ENCODE measurements at regions not wholly inside any gene's neighbourhood (a gene's known extent, or its start where the extent isn't known, plus 50 kb on each side); places are given as distances from the start of the nearest gene placed in this dataset.

GRCh38 chr12:124411281-124411878 is 116.5 kb downstream of the RFLNA start:
- Histone ChIP-seq H3K36me3 (peaks cover 67% of the 10 kb centered on the region), H3K4me3 (no peak overlapping the region), H3K27ac (peak overlapping the region; percentile 78), H3K9me3 (no peaks in the 10 kb centered on the region), H3K27me3 (no peaks in the 10 kb centered on the region), H3K4me1 (peaks cover 44% of the 10 kb centered on the region)
- TF ChIP-seq EP300 (IDR thresholded peaks at IDR 0.05) (no peak), POLR2AphosphoS5 (IDR thresholded peaks at IDR 0.05) (peak in 2 of 3 donors; percentile 52 to 69)
- DNase-seq (ENCODE audit: low spot score in 2 of 2), result peak in 1 of 2 donors; percentile 93
- 46% methylated on average over 16 of the region's 25 CpGs for WGBS

GRCh38 chr12:124410354-124411175 is 115.7 kb downstream of the RFLNA start:
- TF ChIP-seq CTCF (IDR thresholded peaks at IDR 0.05) (no peak), EP300 (IDR thresholded peaks at IDR 0.05) (no peak), POLR2AphosphoS5 (IDR thresholded peaks at IDR 0.05) (no peak), POLR2A (IDR thresholded peaks at IDR 0.05) (no peak)
- peaks cover 44% of the 10 kb centered on the region for H3K4me1 ChIP-seq
- H3K27ac ChIP-seq, result peak overlapping the region; percentile 78
- 46% methylated on average over 13 of the region's 15 CpGs for WGBS
- H3K27me3 ChIP-seq, result no peaks in the 10 kb centered on the region
- H3K36me3 ChIP-seq, result peaks cover 67% of the 10 kb centered on the region
- DNase-seq (ENCODE audit: low spot score in 2 of 2), result no peak
- H3K4me3 ChIP-seq, result no peak overlapping the region
- no peaks in the 10 kb centered on the region for H3K9me3 ChIP-seq

- TF ChIP-seq POLR2A (IDR thresholded peaks at IDR 0.05) (no peak), POLR2AphosphoS5 (IDR thresholded peaks at IDR 0.05) (no peak), EP300 (IDR thresholded peaks at IDR 0.05) (no peak), CTCF (IDR thresholded peaks at IDR 0.05) (no peak)
- Histone ChIP-seq H3K36me3 (peaks cover 56% of the 10 kb centered on the region), H3K27ac (no peak overlapping the region), H3K9me3 (no peaks in the 10 kb centered on the region), H3K4me1 (peaks cover 59% of the 10 kb centered on the region), H3K4me3 (no peak overlapping the region), H3K27me3 (no peaks in the 10 kb centered on the region)
- 90% methylated on average over 22 of the region's 25 CpGs for WGBS
- no peak for DNase-seq (ENCODE audit: low spot score in 2 of 2)
These were observed 114.1 kb downstream of the RFLNA start for GRCh38 chr12:124408822-124409517.

GRCh38 chr12:124407074-124407473 is 112.2 kb downstream of the RFLNA start:
- Histone ChIP-seq H3K4me3 (no peak overlapping the region), H3K4me1 (peaks cover 55% of the 10 kb centered on the region), H3K9me3 (no peaks in the 10 kb centered on the region), H3K27me3 (no peaks in the 10 kb centered on the region), H3K36me3 (peaks cover 44% of the 10 kb centered on the region), H3K27ac (no peak overlapping the region)
- no peak for TF ChIP-seq EP300 (IDR thresholded peaks at IDR 0.05)
- no peak for TF ChIP-seq POLR2A (IDR thresholded peaks at IDR 0.05)
- no peak for DNase-seq (ENCODE audit: low spot score in 2 of 2)
- WGBS, result 99% methylated on average over 7 of the region's 8 CpGs

GRCh38 chr12:124406043-124406442 is 111.2 kb downstream of the RFLNA start:
- no peak overlapping the region for H3K4me3 ChIP-seq
- H3K9me3 ChIP-seq, result no peaks in the 10 kb centered on the region
- DNase-seq (ENCODE audit: low spot score in 2 of 2), result no peak
- peaks cover 54% of the 10 kb centered on the region for H3K36me3 ChIP-seq
- no peak overlapping the region for H3K27ac ChIP-seq
- H3K27me3 ChIP-seq, result no peaks in the 10 kb centered on the region
- TF ChIP-seq POLR2AphosphoS5 (IDR thresholded peaks at IDR 0.05) (no peak), CTCF (IDR thresholded peaks at IDR 0.05) (no peak), POLR2A (IDR thresholded peaks at IDR 0.05) (no peak), EP300 (IDR thresholded peaks at IDR 0.05) (no peak)
- peaks cover 44% of the 10 kb centered on the region for H3K4me1 ChIP-seq
- 89% methylated on average over 10 of the region's 10 CpGs for whole genome bisulfite sequencing

- 94% methylated on average over 8 of the region's 15 CpGs for WGBS
- H3K36me3 ChIP-seq, result peaks cover 59% of the 10 kb centered on the region
- DNase-seq (ENCODE audit: low spot score in 2 of 2), result no peak
- no peak for TF ChIP-seq EP300 (IDR thresholded peaks at IDR 0.05)
- TF ChIP-seq POLR2A (IDR thresholded peaks at IDR 0.05), result no peak
- no peak overlapping the region for H3K27ac ChIP-seq
- H3K4me1 ChIP-seq, result peaks cover 40% of the 10 kb centered on the region
- no peaks in the 10 kb centered on the region for H3K27me3 ChIP-seq
- no peak overlapping the region for H3K4me3 ChIP-seq
- no peaks in the 10 kb centered on the region for H3K9me3 ChIP-seq
These were observed 110.7 kb downstream of the RFLNA start for GRCh38 chr12:124405592-124405991.
